Endothelial cell of umbilical vein (primary cell): ENCODE measurements at regions not wholly inside any gene's neighbourhood (a gene's known extent, or its start where the extent isn't known, plus 50 kb on each side); places are given as distances from the start of the nearest gene placed in this dataset.

Experiments used
- GATA2 ChIP-seq: IDR thresholded peaks from 2 replicates; pipeline ENCODE4 v1.7.0; 2011; ENCODE audit warnings: low read depth, mild to moderate bottlenecking, moderate library complexity, mixed read lengths, low read length; ENCODE audit not compliant: insufficient read length, insufficient read depth
- POLR2A ChIP-seq: IDR thresholded peaks from 2 replicates; pipeline ENCODE4 v1.6.1; 2012; ENCODE audit warnings: low read depth, mild to moderate bottlenecking, control low read depth, low read length
- TF ChIP-seq, protein P1 (sequence below), 2 donors: IDR thresholded peaks; 1 replicate in 1 of 2; 2 replicates in 1 of 2; pipeline ENCODE4 v1.5.1; 2011; ENCODE audit warnings: low read length in 2 of 2, mild to moderate bottlenecking in 2 of 2, moderate library complexity in 2 of 2, control low read depth in 1 of 2, inconsistent platforms in 1 of 2, low read depth in 1 of 2; ENCODE audit not compliant: insufficient read depth in 1 of 2; ENCODE audit errors: extremely low read depth in 1 of 2

- TF ChIP-seq, protein P1, sequence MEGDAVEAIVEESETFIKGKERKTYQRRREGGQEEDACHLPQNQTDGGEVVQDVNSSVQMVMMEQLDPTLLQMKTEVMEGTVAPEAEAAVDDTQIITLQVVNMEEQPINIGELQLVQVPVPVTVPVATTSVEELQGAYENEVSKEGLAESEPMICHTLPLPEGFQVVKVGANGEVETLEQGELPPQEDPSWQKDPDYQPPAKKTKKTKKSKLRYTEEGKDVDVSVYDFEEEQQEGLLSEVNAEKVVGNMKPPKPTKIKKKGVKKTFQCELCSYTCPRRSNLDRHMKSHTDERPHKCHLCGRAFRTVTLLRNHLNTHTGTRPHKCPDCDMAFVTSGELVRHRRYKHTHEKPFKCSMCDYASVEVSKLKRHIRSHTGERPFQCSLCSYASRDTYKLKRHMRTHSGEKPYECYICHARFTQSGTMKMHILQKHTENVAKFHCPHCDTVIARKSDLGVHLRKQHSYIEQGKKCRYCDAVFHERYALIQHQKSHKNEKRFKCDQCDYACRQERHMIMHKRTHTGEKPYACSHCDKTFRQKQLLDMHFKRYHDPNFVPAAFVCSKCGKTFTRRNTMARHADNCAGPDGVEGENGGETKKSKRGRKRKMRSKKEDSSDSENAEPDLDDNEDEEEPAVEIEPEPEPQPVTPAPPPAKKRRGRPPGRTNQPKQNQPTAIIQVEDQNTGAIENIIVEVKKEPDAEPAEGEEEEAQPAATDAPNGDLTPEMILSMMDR (IDR thresholded peaks at IDR 0.05; ENCODE audit: extremely low read depth in 1 of 2, insufficient read depth in 1 of 2, low read depth in 1 of 2, low read length in 2 of 2), result no peak
- TF ChIP-seq POLR2A (no peak), GATA2 (no peak)
Measured at GRCh38 chr15:49752517-49752916, 131.7 kb downstream of the DTWD1 start.
